T-helper 1 cell treated with Interleukin-12 subunit alpha and Interleukin-12 subunit beta and Interleukin-4 antibody, amounts not matched to agents 30 μg/mL and 1 μg/mL, for 36 hours (primary cell): ENCODE measurements at regions not wholly inside any gene's neighbourhood (a gene's known extent, or its start where the extent isn't known, plus 50 kb on each side); places are given as distances from the start of the nearest gene placed in this dataset.
A peak's percentile ranks its signal among the peaks of the same experiment; 100 is the strongest.
"Not testable (repeated sequence)": the region's sequence is repeated elsewhere in the genome, so short reads cannot be mapped to it uniquely, and the experiment has no call there.

Source experiments
- H3K27ac Mint-ChIP-seq: one replicate; pipeline ENCODE4 v1.8.0; 2021; ENCODE audit warnings: mild to moderate bottlenecking, mixed read lengths
- H3K27me3 Mint-ChIP-seq: one replicate; pipeline ENCODE4 v1.8.0; 2021; ENCODE audit warnings: low read depth, mixed read lengths
- H3K36me3 Mint-ChIP-seq: one replicate; pipeline ENCODE4 v1.8.0; 2021; ENCODE audit warnings: low read depth, mixed read lengths
- H3K4me1 Mint-ChIP-seq: one replicate; pipeline ENCODE4 v1.8.0; 2021; ENCODE audit warnings: low read depth, mixed read lengths
- H3K4me3 Mint-ChIP-seq: one replicate; pipeline ENCODE4 v1.8.0; 2021; ENCODE audit warnings: mild to moderate bottlenecking, moderate library complexity, mixed read lengths
- H3K9me3 Mint-ChIP-seq: one replicate; pipeline ENCODE4 v1.8.0; 2021; ENCODE audit warnings: mixed read lengths

- no peaks in the 10 kb centered on the region for H3K36me3 Mint-ChIP-seq
- no peak overlapping the region for H3K4me3 Mint-ChIP-seq
- H3K9me3 Mint-ChIP-seq, result peaks cover 3% of the 10 kb centered on the region
- H3K27me3 Mint-ChIP-seq, result no peaks in the 10 kb centered on the region
- H3K27ac Mint-ChIP-seq, result no peak overlapping the region
- H3K4me1 Mint-ChIP-seq, result no peaks in the 10 kb centered on the region
These were observed 414.6 kb upstream of the ARPP21 start for GRCh38 chr3:35224565-35225295.

DNA sequence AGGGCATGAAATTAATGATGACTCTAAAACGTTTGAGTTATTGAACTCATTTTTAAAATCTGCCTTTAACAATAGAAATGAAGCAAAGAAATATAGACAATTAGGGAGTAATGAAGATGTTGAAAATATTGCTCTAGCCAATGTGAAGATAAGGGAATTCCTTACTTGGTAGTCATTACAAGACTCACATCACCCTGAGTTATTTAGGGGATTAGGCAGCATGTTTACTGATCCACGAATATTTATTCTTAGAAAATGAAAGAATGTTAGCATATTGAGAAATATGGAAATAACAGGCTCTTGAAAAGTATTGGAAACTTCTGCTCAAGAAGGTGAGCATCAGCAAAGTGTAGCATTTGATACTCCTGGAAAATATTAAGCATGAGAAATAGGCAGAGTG lies 398.1 kb upstream of the ARPP21 start:
- Mint-ChIP-seq H3K9me3 (peaks cover 3% of the 10 kb centered on the region), H3K27me3 (no peaks in the 10 kb centered on the region), H3K36me3 (no peaks in the 10 kb centered on the region), H3K4me3 (no peak overlapping the region), H3K27ac (no peak overlapping the region), H3K4me1 (no peaks in the 10 kb centered on the region)

GRCh38 chr3:35254917-35255316 lies 384.4 kb upstream of the ARPP21 start:
- H3K4me3 Mint-ChIP-seq, result no peak overlapping the region
- H3K36me3 Mint-ChIP-seq, result no peaks in the 10 kb centered on the region
- H3K4me1 Mint-ChIP-seq, result no peaks in the 10 kb centered on the region
- H3K27ac Mint-ChIP-seq, result no peak overlapping the region
- no peaks in the 10 kb centered on the region for H3K9me3 Mint-ChIP-seq
- no peaks in the 10 kb centered on the region for H3K27me3 Mint-ChIP-seq

DNA sequence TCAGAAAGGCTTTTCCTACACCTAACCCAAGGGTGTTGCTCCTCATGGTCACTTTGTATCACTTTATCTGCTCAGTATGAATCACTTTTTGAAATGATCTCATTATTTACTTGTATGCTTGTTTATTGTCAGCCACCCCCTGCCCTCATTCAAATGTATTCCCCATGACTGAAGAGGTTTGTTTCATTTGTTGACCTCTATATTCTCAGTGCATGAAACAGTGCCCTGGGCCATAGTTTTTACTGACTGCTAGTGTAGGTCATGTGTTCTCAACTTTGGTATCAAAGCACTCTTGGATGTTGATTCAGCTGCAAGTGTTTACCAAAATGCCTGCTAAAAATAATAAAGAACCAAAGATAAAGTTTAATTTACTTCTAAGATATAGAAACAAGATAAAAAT lies 381.7 kb upstream of the ARPP21 start:
- Mint-ChIP-seq H3K27ac (no peak overlapping the region), H3K4me1 (no peaks in the 10 kb centered on the region), H3K36me3 (no peaks in the 10 kb centered on the region), H3K27me3 (no peaks in the 10 kb centered on the region), H3K4me3 (no peak overlapping the region), H3K9me3 (peaks cover 4% of the 10 kb centered on the region)

- H3K4me3 Mint-ChIP-seq, result no peak overlapping the region
- no peak overlapping the region for H3K27ac Mint-ChIP-seq
- no peaks in the 10 kb centered on the region for H3K36me3 Mint-ChIP-seq
- no peaks in the 10 kb centered on the region for H3K4me1 Mint-ChIP-seq
- H3K9me3 Mint-ChIP-seq, result peaks cover 4% of the 10 kb centered on the region
- H3K27me3 Mint-ChIP-seq, result no peaks in the 10 kb centered on the region
These were observed 376.9 kb upstream of the ARPP21 start for GRCh38 chr3:35262406-35262805.

DNA sequence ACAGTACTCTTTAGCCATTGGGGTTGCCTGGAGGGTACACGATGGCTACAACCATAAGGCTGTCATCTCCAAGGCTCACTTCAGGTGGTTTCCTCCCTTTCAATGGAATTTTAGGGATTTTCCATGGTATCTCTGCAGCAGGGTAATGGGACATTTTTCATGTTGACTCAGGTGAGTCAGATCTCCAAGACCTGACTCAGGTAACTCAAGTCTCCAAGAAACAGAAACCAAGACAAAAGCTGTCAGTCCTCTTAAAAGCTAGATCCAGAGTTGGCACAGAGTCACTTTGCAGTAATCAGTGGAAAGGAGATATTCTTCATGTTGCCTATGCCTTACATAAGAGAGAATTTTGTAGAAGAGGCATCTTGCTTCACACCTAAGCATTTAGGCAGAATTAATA lies 375.8 kb upstream of the ARPP21 start:
- Mint-ChIP-seq H3K4me1 (no peaks in the 10 kb centered on the region), H3K4me3 (no peak overlapping the region), H3K36me3 (no peaks in the 10 kb centered on the region), H3K9me3 (peaks cover 4% of the 10 kb centered on the region), H3K27ac (no peak overlapping the region), H3K27me3 (no peaks in the 10 kb centered on the region)

- not testable (repeated sequence) for H3K27me3 Mint-ChIP-seq, H3K4me3 Mint-ChIP-seq
These were observed 373.3 kb upstream of the ARPP21 start for GRCh38 chr3:35266065-35266464.

DNA sequence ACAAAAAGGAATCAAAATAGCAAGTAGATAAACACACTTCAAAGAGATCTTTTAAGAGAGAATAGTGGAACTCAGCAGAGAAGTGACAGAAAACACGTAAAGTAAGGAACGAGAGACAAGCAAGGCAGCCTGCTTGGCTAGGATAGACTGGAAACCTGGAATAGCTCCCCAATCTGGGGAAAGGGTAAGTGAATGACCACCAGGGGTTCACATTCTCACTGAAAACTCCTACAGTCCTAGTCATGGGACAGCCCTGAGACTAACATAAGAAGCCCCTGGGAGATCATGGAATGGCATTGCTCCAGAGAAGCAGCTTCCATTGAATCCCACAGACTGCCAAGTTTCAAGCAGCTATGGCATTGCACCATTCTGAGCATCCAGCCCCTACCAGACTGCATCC lies 363.6 kb upstream of the ARPP21 start:
- no peaks in the 10 kb centered on the region for H3K36me3 Mint-ChIP-seq
- H3K27ac Mint-ChIP-seq, result no peak overlapping the region
- H3K9me3 Mint-ChIP-seq, result no peaks in the 10 kb centered on the region
- no peak overlapping the region for H3K4me3 Mint-ChIP-seq
- H3K27me3 Mint-ChIP-seq, result no peaks in the 10 kb centered on the region
- no peaks in the 10 kb centered on the region for H3K4me1 Mint-ChIP-seq

More at GRCh38 chr3:35266065-35266464, 373.3 kb upstream of the ARPP21 start:
- not testable (repeated sequence) for H3K9me3 Mint-ChIP-seq, H3K27ac Mint-ChIP-seq, H3K36me3 Mint-ChIP-seq, H3K4me1 Mint-ChIP-seq

- H3K4me3 Mint-ChIP-seq, result no peak overlapping the region
- H3K9me3 Mint-ChIP-seq, result no peaks in the 10 kb centered on the region
- H3K4me1 Mint-ChIP-seq, result no peaks in the 10 kb centered on the region
- no peaks in the 10 kb centered on the region for H3K27me3 Mint-ChIP-seq
- H3K36me3 Mint-ChIP-seq, result no peaks in the 10 kb centered on the region
- peak overlapping the region; percentile 5 for H3K27ac Mint-ChIP-seq
These were observed 362.8 kb upstream of the ARPP21 start for GRCh38 chr3:35276568-35276967.

- Mint-ChIP-seq H3K27me3 (no peaks in the 10 kb centered on the region), H3K27ac (no peak overlapping the region), H3K36me3 (no peaks in the 10 kb centered on the region), H3K4me3 (no peak overlapping the region), H3K4me1 (peaks cover 4% of the 10 kb centered on the region), H3K9me3 (no peaks in the 10 kb centered on the region)
These were observed 347.7 kb upstream of the ARPP21 start for GRCh38 chr3:35291471-35292236.

DNA sequence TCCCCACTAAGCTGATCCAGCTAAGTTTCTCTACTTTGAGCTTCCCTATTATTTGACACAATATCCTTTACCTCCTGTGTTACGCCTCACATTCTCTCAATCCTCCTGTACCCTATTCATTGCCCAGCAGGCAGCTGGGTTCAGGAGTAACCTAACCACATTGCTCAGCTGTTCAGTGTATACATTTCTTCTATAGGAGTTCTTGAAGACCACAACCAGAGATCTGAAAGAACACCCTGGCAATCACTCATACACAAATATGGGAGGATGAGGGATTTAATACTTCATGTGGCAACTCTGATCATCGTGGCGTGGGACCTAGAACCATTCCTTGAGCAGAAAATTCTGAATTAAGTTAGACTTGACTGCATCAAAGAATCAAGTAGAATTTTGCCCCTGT lies 346.8 kb upstream of the ARPP21 start:
- Mint-ChIP-seq H3K36me3 (no peaks in the 10 kb centered on the region), H3K9me3 (no peaks in the 10 kb centered on the region)

DNA sequence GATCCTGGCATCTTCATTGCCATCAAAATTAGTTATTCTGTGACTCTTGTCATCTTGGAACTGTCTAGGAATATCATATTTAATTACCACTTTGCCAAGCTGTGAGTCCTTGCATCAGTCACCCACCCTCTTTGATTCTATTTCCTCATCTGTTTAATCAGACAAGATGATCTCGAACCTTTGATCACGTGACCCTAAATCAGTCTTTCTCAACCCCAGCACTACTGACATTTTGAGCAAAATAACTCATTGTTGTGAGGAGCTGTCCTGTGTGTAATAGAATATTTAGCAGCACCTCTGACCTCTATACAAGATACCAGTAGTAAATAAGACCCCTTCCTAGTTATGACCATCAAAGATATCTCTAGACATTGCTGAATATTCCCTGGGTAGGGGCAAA lies 343.4 kb upstream of the ARPP21 start:
- H3K9me3 Mint-ChIP-seq, result peaks cover 4% of the 10 kb centered on the region
- no peak overlapping the region for H3K4me3 Mint-ChIP-seq
- no peaks in the 10 kb centered on the region for H3K27me3 Mint-ChIP-seq
- H3K27ac Mint-ChIP-seq, result no peak overlapping the region
- H3K4me1 Mint-ChIP-seq, result peaks cover 4% of the 10 kb centered on the region
- H3K36me3 Mint-ChIP-seq, result no peaks in the 10 kb centered on the region

More for the DNA sequence above, 346.8 kb upstream of the ARPP21 start:
- H3K4me1 Mint-ChIP-seq, result peaks cover 4% of the 10 kb centered on the region
- no peak overlapping the region for H3K4me3 Mint-ChIP-seq
- H3K27ac Mint-ChIP-seq, result no peak overlapping the region
- no peaks in the 10 kb centered on the region for H3K27me3 Mint-ChIP-seq

DNA sequence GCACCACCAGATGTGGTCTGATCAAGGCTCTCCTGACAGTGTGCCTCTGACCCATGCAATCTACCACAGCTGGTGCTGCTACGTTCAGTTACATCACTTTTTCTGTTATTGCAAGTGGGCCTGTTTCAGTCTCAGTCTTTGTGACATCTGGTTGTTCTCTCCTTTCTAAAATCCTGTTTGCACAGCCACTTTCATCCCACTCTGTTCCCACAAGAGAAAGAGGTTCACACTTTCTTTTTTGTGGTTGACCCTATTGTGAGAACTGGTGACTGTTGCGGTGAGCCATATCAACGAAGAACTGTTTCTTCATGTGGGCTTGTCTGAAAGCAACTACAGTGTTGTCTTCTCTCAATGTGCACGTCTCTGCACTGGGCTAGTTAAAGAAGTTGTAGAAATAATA lies 342.8 kb upstream of the ARPP21 start:
- peaks cover 4% of the 10 kb centered on the region for H3K9me3 Mint-ChIP-seq
- no peaks in the 10 kb centered on the region for H3K36me3 Mint-ChIP-seq
- H3K4me3 Mint-ChIP-seq, result no peak overlapping the region
- H3K4me1 Mint-ChIP-seq, result peaks cover 4% of the 10 kb centered on the region
- no peak overlapping the region for H3K27ac Mint-ChIP-seq
- H3K27me3 Mint-ChIP-seq, result no peaks in the 10 kb centered on the region

GRCh38 chr3:35296944-35297343 lies 342.4 kb upstream of the ARPP21 start:
- not testable (repeated sequence) for H3K4me1 Mint-ChIP-seq, H3K4me3 Mint-ChIP-seq, H3K27me3 Mint-ChIP-seq, H3K27ac Mint-ChIP-seq, H3K9me3 Mint-ChIP-seq, H3K36me3 Mint-ChIP-seq

DNA sequence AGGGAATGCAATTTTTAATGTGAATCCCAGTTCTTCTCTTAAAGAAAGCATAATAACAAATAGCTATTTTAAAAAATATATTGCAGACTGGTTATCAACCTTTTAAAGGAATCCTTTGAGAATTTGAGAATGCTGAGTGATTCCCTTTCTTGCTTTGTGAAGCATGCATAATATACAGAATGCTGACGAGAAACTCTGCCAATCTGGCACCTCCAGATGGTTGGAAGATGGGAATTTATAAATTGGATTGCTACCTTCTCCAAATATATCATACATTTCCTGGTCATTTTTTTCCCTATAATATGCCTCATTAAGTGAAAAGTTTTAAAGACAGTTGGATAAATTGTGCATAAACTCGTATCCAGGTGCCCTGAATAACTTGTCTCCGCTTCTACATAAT lies 333.9 kb upstream of the ARPP21 start:
- Mint-ChIP-seq H3K4me1 (no peaks in the 10 kb centered on the region), H3K27ac (no peak overlapping the region), H3K4me3 (no peak overlapping the region), H3K9me3 (peaks cover 4% of the 10 kb centered on the region), H3K36me3 (no peaks in the 10 kb centered on the region), H3K27me3 (peaks cover 3% of the 10 kb centered on the region)
